GM19240 (cell line): ENCODE measurements at regions not wholly inside any gene's neighbourhood (a gene's known extent, or its start where the extent isn't known, plus 50 kb on each side); places are given as distances from the start of the nearest gene placed in this dataset.
A peak's percentile ranks its signal among the peaks of the same experiment; 100 is the strongest.

Experiments
- DNase-seq: peaks from one replicate; pipeline ENCODE4 v3.0.0; 2011; ENCODE audit warnings: low spot score; ENCODE audit not compliant: insufficient read length

- no peak for DNase-seq
Observed at GRCh38 chr10:61318429-61318828, 134.8 kb downstream of the TMEM26 start.

- DNase-seq: no peak
Observed at GRCh38 chr10:61317706-61318105, 135.5 kb downstream of the TMEM26 start.

DNA sequence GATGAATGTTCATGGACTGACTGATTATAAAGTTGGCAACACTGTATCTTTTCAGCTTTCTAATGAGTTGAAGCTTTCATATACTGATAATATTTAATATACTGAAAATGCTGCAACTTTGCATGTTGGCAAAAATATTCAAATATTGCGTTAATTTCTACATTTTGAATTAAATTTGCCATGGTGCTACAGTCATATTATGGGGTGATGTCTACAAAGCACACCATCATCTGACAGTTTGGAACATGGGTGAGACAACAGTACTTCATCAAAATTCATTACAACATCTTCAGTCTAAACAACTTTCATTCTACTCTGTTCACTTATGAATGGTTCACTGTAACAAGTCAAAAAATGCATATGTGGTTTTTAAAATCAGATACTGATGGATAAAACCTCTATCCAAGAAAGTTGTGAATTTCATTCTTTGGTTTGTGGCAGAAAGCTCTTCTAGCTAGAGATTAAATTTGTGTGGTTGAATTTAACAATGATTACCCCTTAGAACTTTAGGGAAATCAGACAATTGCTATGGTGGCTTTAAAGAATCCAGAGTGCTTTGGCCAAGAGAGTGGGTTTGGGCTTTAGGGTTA, 136.4 kb downstream of the TMEM26 start:
- no peak for DNase-seq

DNA sequence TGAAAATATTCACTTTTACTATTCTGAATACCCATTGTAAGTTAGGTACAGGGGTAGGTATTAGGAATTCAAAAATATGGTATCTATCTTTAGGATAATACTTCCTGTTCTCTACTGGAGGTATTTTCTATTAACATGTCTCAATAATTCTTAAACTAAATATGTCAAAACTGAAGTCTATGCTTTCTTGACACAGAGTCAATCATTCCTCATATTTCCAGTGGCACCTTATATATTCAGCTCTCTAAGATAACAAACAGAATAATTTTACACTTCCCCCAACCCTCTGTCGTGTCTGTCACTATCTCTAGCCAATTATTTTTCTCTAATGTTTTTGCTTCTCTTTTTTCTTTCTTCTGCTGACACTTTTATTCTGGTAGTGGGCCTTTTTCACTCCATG, 138.9 kb downstream of the TMEM26 start:
- no peak for DNase-seq

DNA sequence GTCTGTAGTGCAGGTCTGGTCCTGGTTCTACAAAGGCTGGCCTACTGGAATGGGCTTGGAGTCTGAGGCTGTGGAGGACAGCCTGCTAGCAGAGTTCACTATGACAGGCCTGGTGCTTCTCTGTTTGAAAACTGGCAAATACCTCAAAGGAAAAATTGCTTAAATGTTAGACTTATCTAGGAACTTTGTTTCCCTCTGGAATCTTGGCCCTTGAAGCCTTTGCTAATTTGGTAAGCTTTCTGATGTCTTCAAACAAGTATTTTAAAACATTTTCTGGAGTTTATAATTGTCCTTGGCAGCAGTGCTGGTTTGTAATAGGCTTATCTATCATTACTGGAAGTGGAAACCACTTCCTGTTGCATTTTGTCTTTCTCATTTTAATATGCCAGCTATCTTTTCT, 139.7 kb downstream of the TMEM26 start:
- no peak for DNase-seq

GRCh38 chr10:61304746-61305145, 148.4 kb downstream of the TMEM26 start:
- no peak for DNase-seq

- DNase-seq: no peak
Observed at GRCh38 chr10:61302124-61302523, 151.1 kb downstream of the TMEM26 start.

DNA sequence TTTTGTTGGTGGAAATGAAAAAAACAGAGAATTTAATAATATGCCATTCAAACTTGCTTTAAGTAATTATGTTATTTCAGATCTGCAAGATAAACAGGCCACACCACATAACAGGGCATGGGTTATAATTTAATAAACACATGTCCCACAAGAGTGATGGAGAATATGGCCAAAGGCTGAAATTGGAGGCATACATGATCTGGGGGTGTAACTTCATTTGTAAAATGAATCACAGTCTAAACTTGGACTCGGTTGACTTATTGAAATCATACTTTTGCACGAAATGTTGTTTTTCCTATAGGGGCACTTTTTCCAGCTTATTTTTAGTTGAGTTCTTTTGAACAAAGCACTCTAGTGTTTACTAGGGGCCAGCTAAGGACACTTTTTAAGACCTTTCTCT, 151.6 kb downstream of the TMEM26 start:
- no peak for DNase-seq

DNA sequence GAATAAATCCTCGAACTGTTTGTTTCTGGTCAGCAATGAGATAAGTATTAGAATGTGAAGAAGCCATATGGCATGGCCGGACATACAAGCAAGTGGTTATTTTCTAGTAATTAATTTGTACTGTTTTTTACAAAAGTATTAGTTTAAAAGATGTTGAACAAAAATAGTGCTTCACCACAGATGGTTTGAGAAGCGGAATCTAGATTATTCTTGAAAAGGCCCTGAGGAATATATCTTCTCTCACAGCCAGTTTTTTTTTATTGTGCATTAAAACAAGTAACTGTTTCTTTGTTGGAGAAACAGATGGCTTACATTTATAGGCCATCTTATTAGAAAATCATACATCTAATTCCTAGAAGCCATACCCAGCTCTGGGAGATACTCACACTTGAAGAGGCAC, 153.3 kb downstream of the TMEM26 start:
- no peak for DNase-seq

GRCh38 chr10:61299156-61299555, 154.0 kb downstream of the TMEM26 start:
- DNase-seq: no peak

- no peak for DNase-seq
Observed at GRCh38 chr10:61298194-61298593, 155.0 kb downstream of the TMEM26 start.

GRCh38 chr10:61296161-61296560, 157.0 kb downstream of the TMEM26 start:
- no peak for DNase-seq

GRCh38 chr10:61294131-61294530, 159.1 kb downstream of the TMEM26 start:
- DNase-seq: no peak

GRCh38 chr10:61289813-61290212, 163.4 kb downstream of the TMEM26 start:
- DNase-seq: no peak

GRCh38 chr10:61286686-61287085, 166.5 kb downstream of the TMEM26 start:
- DNase-seq: peak; percentile 29

DNA sequence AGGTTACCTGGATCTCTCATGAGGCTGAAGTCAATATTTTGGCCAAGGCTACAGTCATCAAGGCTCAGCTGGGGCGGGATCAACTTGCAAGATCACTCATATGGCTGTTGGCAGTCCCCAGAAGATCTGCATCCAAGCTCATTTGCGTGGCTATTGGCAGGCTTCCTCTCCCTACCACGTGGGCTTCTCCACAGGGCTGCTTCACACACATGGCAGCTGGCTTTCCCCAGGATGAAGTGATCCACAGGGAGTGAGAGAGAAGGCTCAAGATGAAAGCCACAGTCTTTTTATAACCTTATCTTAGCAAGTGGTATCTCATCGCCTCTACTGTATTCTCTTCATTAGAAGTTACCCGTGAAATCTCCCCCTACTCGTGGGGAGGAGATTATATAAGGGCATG, 167.4 kb downstream of the TMEM26 start:
- DNase-seq: no peak

- no peak for DNase-seq
Observed at GRCh38 chr10:61284222-61284890, 168.8 kb downstream of the TMEM26 start.

DNA sequence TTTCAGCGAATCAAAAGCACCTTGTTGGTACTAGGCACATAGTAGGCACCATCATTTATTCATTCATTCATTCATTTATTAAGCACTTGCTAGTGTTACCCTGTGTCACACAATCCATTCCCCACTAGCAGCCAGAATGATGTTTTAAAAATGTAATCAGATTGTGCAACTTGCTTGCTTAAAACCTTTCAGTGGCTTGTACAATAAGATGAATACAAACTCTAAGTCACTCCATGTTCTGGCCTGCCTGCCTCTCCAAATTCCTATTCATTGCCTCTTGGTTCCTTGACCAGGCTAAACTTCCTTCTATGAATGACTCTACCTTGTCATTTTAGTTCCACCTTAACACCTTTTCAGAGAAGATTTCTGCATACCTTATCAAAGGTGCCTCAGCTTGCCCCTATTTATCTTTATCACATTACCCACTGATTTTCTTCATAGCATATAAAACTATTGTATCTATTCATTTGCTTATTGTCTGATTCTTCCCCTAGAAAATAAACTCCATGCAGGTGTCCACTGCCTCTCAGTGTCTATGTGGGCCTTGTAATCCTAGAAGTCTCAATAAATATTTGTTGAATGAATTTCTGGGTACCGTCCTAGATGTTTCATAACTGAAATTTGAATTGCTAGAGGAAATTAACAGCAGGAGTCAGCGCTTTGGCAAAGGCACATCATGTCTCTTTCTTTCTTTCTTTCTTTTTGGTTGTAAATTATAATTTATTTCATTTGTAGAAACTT, 169.5 kb downstream of the TMEM26 start:
- no peak for DNase-seq

DNA sequence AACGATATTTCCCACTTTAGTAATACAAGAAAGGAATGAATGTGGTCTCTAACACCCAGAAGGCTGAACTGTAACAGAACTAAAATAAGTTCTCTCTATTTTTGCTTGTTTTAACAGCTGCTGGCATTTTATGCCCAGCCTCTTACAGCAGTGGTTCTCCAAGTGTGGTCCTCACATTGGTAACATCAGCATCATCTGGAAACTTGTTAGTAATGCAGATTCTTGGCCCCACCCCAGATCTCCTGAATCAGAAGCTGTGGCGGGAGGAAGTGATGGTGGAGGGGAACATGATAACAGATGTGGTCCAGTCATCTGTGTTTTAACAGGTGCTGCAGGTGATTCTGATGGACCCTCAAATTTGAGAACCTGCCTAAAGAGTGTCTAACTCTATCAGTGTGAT, 170.1 kb downstream of the TMEM26 start:
- no peak for DNase-seq

DNA sequence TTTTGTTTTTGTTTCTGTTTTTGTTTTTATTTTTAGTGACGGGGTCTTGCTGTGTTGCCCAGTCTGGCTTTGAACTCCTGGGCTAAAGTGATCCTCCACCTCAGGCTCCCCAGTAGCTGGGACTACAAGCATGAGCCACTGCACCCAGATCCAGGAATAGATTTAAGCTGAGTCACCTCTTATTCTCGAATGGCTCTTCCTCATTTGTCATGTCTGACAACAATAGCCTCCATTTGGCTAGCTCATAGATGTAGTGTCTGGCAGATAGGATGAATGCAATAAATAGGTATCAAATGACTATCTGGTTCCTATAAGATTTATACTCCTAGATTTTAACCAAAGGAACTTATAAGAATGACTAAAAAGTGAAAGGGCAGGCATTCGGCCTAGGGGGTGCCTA, 172.9 kb downstream of the TMEM26 start:
- no peak for DNase-seq

DNA sequence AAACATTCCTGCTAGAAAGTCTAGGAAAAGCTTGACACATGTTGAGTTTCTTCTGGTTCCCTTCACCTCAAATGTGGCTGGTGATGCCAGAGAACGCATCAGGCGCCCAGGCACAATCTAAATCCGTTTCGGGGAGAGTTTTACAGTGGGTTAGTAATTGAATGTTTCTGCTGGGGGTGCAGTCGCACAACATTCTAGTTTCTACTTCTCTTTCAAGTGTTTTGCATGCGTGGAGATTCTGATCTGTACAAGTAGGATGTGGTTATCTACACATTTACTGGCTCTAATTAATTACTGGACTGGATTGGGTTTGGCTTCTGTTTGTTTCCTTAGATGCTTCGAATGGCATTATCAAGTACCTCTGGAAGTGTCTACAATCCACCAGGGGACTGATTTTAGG, 173.8 kb downstream of the TMEM26 start:
- no peak for DNase-seq

DNA sequence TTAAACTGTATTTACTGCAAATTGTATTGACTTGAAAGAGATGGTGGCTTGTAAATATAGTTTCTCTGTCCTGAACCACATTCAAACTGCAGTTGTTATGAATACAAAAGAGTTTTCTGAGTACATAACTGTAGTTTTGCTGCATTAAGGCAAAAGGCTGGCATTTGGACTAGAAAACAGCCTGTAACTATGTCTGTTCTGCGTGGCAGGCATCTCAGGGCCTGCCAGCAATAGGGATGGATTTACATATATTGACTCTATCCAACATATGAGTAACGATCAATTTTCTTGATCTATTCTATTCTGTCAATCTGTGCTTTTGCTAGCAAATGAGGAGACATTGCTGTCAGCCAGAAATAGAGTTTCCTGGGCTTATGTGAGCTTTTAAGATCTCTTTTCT, 174.6 kb downstream of the TMEM26 start:
- DNase-seq: no peak

- no peak for DNase-seq
Observed at GRCh38 chr10:61272781-61273180, 180.4 kb downstream of the TMEM26 start.
